Esophagus muscularis mucosa (tissue), 4 donors: ENCODE measurements at regions not wholly inside any gene's neighbourhood (a gene's known extent, or its start where the extent isn't known, plus 50 kb on each side); places are given as distances from the start of the nearest gene placed in this dataset.

Experiments used
- DNase-seq: peaks from one replicate; pipeline ENCODE4 v3.0.0-alpha.2; 2017; ENCODE audit errors: extremely low spot score
- H3K27ac ChIP-seq, 4 donors: fragments of 200-600 bp; sonication (generic); replicated peaks in 1 of 4; 1 replicate in 3 of 4; 2 replicates in 1 of 4; pipeline ENCODE4 v1.5.1; 2016 to 2019; ENCODE audit warnings: mild to moderate bottlenecking in 1 of 4
- H3K27me3 ChIP-seq, 4 donors: fragments of 200-600 bp; sonication (generic); one replicate each; pipeline versions ENCODE4 v1.5.1 to v1.6.0; 2016 to 2019
- H3K36me3 ChIP-seq, 4 donors: fragments of 200-600 bp; sonication (generic); one replicate each; pipeline ENCODE4 v1.5.1; 2016 to 2019
- H3K4me1 ChIP-seq, 4 donors: fragments of 200-600 bp; sonication (generic); one replicate each; pipeline ENCODE4 v1.5.1; 2016 to 2019
- H3K4me3 ChIP-seq, 4 donors: fragments of 200-600 bp; sonication (generic); 1 replicate in 2 of 4; 2 replicates in 2 of 4; pipeline ENCODE4 v1.5.1; 2016 to 2019; ENCODE audit warnings: mild to moderate bottlenecking in 4 of 4, moderate library complexity in 1 of 4
- H3K9me3 ChIP-seq, 4 donors: fragments of 200-600 bp; sonication (generic); 1 replicate in 3 of 4; 2 replicates in 1 of 4; pipeline ENCODE4 v1.5.1; 2016 to 2019
- CTCF ChIP-seq, 3 experiments: fragments of 200-600 bp in 2 of 3; fragments of 450-650 bp in 1 of 3; sonication (generic) in 2 of 3; IDR thresholded peaks; one replicate each; pipeline ENCODE4 v1.5.1; 2017 to 2019; ENCODE audit warnings: antibody characterized with exemption in 3 of 3, mild to moderate bottlenecking in 2 of 3, moderate library complexity in 1 of 3
- EP300 ChIP-seq: sonication (generic); formaldehyde crosslinking; IDR thresholded peaks from one replicate; pipeline ENCODE4 v1.6.1; 2017; ENCODE audit warnings: antibody characterized with exemption
- POLR2A ChIP-seq: fragments of 450-650 bp; IDR thresholded peaks from one replicate; pipeline ENCODE4 v1.6.1; 2017; ENCODE audit warnings: antibody characterized with exemption, moderate library complexity, mild to moderate bottlenecking, low read depth
- POLR2AphosphoS5 ChIP-seq, 2 donors: sonication (generic); formaldehyde crosslinking; IDR thresholded peaks; one replicate each; pipeline ENCODE4 v1.6.1; 2017; ENCODE audit warnings: antibody characterized with exemption in 2 of 2
- WGBS: methylation state at CpG from one replicate; pipeline ENCODE4 v1.1.5; 2018; 5-methylcytosine and 5-hydroxymethylcytosine counted together
- intact Hi-C: fragments of 100-400 bp; cut with DNase I; formaldehyde crosslinking; loops from one replicate; pipeline ENCODE4 v1.15.1; 2023

DNA sequence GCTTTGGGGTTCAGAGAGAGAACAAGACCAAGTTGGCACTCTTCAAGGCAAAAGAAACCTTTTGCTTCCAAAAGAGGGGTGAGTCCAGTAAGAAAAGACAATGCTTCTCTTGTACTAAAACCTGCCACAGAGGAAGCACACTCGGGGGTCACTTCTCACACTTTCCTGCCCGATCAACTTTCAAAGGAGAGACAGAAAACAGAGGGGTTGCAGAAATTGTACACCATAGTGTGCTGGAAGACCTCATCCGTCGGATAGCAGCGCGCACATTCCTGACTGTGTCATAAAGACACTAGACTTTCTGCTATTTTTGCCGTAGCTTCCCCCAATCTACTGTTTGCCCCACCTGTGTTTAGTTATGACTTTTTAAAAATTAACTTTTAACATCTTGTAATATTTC, 66.9 kb downstream of the OR2K2 start:
- 70% methylated on average over 7 of the region's 7 CpGs for WGBS
- Histone ChIP-seq H3K9me3 (no peaks in the 10 kb centered on the region), H3K27me3 (no peaks in the 10 kb centered on the region), H3K36me3 (no peaks in the 10 kb centered on the region), H3K4me1 (no peaks in the 10 kb centered on the region), H3K27ac (no peak overlapping the region), H3K4me3 (no peak overlapping the region)
- intact Hi-C loops: no loop called here
- no peak for TF ChIP-seq CTCF (IDR thresholded peaks at IDR 0.05)
- TF ChIP-seq POLR2A: no peak
- no peak for TF ChIP-seq POLR2AphosphoS5 (IDR thresholded peaks at IDR 0.05)
- TF ChIP-seq EP300: no peak
- no peak for DNase-seq

- no peaks in the 10 kb centered on the region for H3K4me1 ChIP-seq
- H3K9me3 ChIP-seq: no peaks in the 10 kb centered on the region
- no peak for DNase-seq
- 83% methylated on average over 1 of the region's 1 CpG for WGBS
- H3K36me3 ChIP-seq: no peaks in the 10 kb centered on the region
- H3K27ac ChIP-seq: no peak overlapping the region
- intact Hi-C loops: no loop called here
- TF ChIP-seq POLR2A: no peak
- TF ChIP-seq CTCF (IDR thresholded peaks at IDR 0.05): no peak
- no peak for TF ChIP-seq POLR2AphosphoS5 (IDR thresholded peaks at IDR 0.05)
- no peak for TF ChIP-seq EP300
- H3K4me3 ChIP-seq: no peak overlapping the region
- H3K27me3 ChIP-seq: no peaks in the 10 kb centered on the region
Observed at GRCh38 chr9:111258875-111259271, 71.2 kb downstream of the OR2K2 start.

DNA sequence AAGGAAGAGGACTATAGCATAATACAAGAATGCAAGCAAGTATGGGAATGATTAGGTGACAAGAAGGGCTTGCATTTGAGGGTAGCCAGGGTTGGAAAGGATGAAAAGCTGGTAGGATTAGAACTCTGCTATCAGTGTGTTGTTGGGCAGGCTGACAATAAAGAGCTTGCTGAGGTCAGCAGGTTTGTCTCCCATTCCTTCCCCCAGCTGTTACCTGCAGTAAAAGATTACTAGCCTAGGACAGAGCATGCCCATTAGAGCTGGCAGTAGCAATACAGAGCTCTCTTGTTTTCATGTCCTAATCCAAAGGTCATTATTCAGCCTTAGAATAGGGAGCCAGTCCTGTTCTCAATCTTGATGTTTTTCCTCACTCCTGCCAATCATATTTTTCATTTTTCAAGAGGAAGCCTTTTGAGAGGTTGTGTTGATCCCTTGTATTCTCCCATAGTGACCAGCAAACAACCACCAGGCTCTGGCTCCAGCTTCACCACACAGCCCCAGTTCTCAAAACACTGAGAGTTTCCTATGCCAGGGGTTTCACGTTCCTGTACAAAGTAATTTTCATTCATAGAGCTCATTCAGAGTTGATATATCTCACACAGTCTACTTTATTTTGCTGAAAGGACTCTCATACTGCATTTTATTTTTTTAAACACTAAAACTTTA, 71.7 kb downstream of the OR2K2 start:
- no peak overlapping the region for H3K27ac ChIP-seq
- H3K9me3 ChIP-seq: no peaks in the 10 kb centered on the region
- intact Hi-C loops: no loop called here
- no peak overlapping the region for H3K4me3 ChIP-seq
- no peak for TF ChIP-seq EP300
- no peak for TF ChIP-seq POLR2A
- TF ChIP-seq CTCF (IDR thresholded peaks at IDR 0.05): no peak
- no peak for TF ChIP-seq POLR2AphosphoS5 (IDR thresholded peaks at IDR 0.05)
- WGBS: 72% methylated on average over 1 of the region's 1 CpG
- H3K36me3 ChIP-seq: no peaks in the 10 kb centered on the region
- no peak for DNase-seq
- H3K4me1 ChIP-seq: no peaks in the 10 kb centered on the region
- no peaks in the 10 kb centered on the region for H3K27me3 ChIP-seq

- H3K36me3 ChIP-seq: no peaks in the 10 kb centered on the region
- TF ChIP-seq POLR2A: no peak
- no peak for TF ChIP-seq CTCF (IDR thresholded peaks at IDR 0.05)
- no peak for TF ChIP-seq EP300
- no peak for TF ChIP-seq POLR2AphosphoS5 (IDR thresholded peaks at IDR 0.05)
- 87% methylated on average over 4 of the region's 4 CpGs for WGBS
- no peak for DNase-seq
- no peaks in the 10 kb centered on the region for H3K27me3 ChIP-seq
- no peaks in the 10 kb centered on the region for H3K4me1 ChIP-seq
- intact Hi-C loops: no loop called here
- no peak overlapping the region for H3K27ac ChIP-seq
- H3K9me3 ChIP-seq: no peaks in the 10 kb centered on the region
- H3K4me3 ChIP-seq: no peak overlapping the region
Observed at GRCh38 chr9:111253742-111254437, 76.1 kb downstream of the OR2K2 start.
